GM21576 (cell line): ENCODE measurements at regions not wholly inside any gene's neighbourhood (a gene's known extent, or its start where the extent isn't known, plus 50 kb on each side); places are given as distances from the start of the nearest gene placed in this dataset.
A peak's percentile ranks its signal among the peaks of the same experiment; 100 is the strongest.
"Not testable (repeated sequence)": the region's sequence is repeated elsewhere in the genome, so short reads cannot be mapped to it uniquely, and the experiment has no call there.

Source experiments
- ATAC-seq: cut with Tn5 transposase; IDR thresholded peaks from one replicate; pipeline ENCODE4 v1.9.1; 2021; ENCODE audit warnings: mild to moderate bottlenecking, moderate library complexity; ENCODE audit not compliant: unreplicated experiment

- no peak for ATAC-seq
Measured at GRCh38 chr10:53102424-53102823, 329.8 kb upstream of the MBL2 start.

- ATAC-seq = no peak
Measured at GRCh38 chr10:53093878-53094277, 321.3 kb upstream of the MBL2 start.

GRCh38 chr10:53091574-53091973 is 319.0 kb upstream of the MBL2 start:
- no peak for ATAC-seq

- ATAC-seq = no peak
Measured at GRCh38 chr10:53088961-53089360, 316.4 kb upstream of the MBL2 start.

- no peak for ATAC-seq
Measured at GRCh38 chr10:53079283-53079682, 306.7 kb upstream of the MBL2 start.

- no peak for ATAC-seq
Measured at GRCh38 chr10:53076948-53077347, 304.4 kb upstream of the MBL2 start.

GRCh38 chr10:53075469-53075868 is 302.9 kb upstream of the MBL2 start:
- ATAC-seq = no peak

- ATAC-seq = no peak
Measured at GRCh38 chr10:53072144-53072543, 299.6 kb upstream of the MBL2 start.

GRCh38 chr10:53071505-53072125 is 299.0 kb upstream of the MBL2 start:
- no peak for ATAC-seq

GRCh38 chr10:53069013-53069412 is 296.4 kb upstream of the MBL2 start:
- no peak for ATAC-seq

GRCh38 chr10:53064614-53065013 is 292.0 kb upstream of the MBL2 start:
- ATAC-seq = no peak

GRCh38 chr10:53063805-53064204 is 291.2 kb upstream of the MBL2 start:
- no peak for ATAC-seq

- ATAC-seq = no peak
Measured at GRCh38 chr10:53052521-53053164, 280.1 kb upstream of the MBL2 start.

- no peak for ATAC-seq
Measured at GRCh38 chr10:53045315-53045714, 272.7 kb upstream of the MBL2 start.

- ATAC-seq = not testable (repeated sequence)
Measured at GRCh38 chr10:53035823-53036222, 263.2 kb upstream of the MBL2 start.

GRCh38 chr10:53033396-53033795 is 260.8 kb upstream of the MBL2 start:
- no peak for ATAC-seq

- ATAC-seq = peak; percentile 47
Measured at GRCh38 chr10:53029872-53030849, 257.6 kb upstream of the MBL2 start.

- no peak for ATAC-seq
Measured at GRCh38 chr10:53029449-53029848, 256.9 kb upstream of the MBL2 start.

- ATAC-seq = not testable (repeated sequence)
Measured at GRCh38 chr10:53025765-53026164, 253.2 kb upstream of the MBL2 start.

GRCh38 chr10:53025172-53025711 is 252.7 kb upstream of the MBL2 start:
- ATAC-seq = no peak

GRCh38 chr10:53023411-53023810 is 250.8 kb upstream of the MBL2 start:
- no peak for ATAC-seq
